Gastrocnemius medialis (tissue), 4 donors: ENCODE measurements at regions not wholly inside any gene's neighbourhood (a gene's known extent, or its start where the extent isn't known, plus 50 kb on each side); places are given as distances from the start of the nearest gene placed in this dataset.

Experiments used
- CTCF ChIP-seq, 5 experiments: fragments of 450-650 bp in 3 of 5; fragments of 200-600 bp in 2 of 5; sonication (generic) in 2 of 5; IDR thresholded peaks in 4 of 5; conservative IDR thresholded peaks in 1 of 5; 1 replicate in 4 of 5; 2 replicates in 1 of 5; pipeline ENCODE4 v1.5.1; 2016 to 2019; ENCODE audit warnings: antibody characterized with exemption in 5 of 5, mild to moderate bottlenecking in 3 of 5, moderate library complexity in 3 of 5
- POLR2A ChIP-seq, 2 donors: fragments of 450-650 bp; IDR thresholded peaks; one replicate each; pipeline ENCODE4 v1.6.1; 2017; ENCODE audit warnings: antibody characterized with exemption in 2 of 2, mild to moderate bottlenecking in 2 of 2, moderate library complexity in 2 of 2

GRCh38 chr19:30699871-30700280 lies 327.7 kb downstream of the ZNF536 start:
- no peak for TF ChIP-seq CTCF (IDR thresholded peaks at IDR 0.05 in 4 of 5, conservative IDR thresholded peaks at IDR 0.05 in 1 of 5)
- no peak for TF ChIP-seq POLR2A (IDR thresholded peaks at IDR 0.05)
